Chondrocyte (in vitro differentiated cells): ENCODE measurements at regions not wholly inside any gene's neighbourhood (a gene's known extent, or its start where the extent isn't known, plus 50 kb on each side); places are given as distances from the start of the nearest gene placed in this dataset.

Experiments
- DNase-seq: peaks from one replicate; pipeline ENCODE4 v3.0.0; 2021; ENCODE audit warnings: mixed read lengths, low spot score
- H3K27ac Mint-ChIP-seq: one replicate; pipeline ENCODE4 v1.8.0; 2021; ENCODE audit warnings: mild to moderate bottlenecking, moderate library complexity, mixed read lengths; ENCODE audit not compliant: unreplicated experiment
- H3K27me3 Mint-ChIP-seq: 2 replicates; pipeline ENCODE4 v1.8.0; 2021; ENCODE audit warnings: low read depth, mixed read lengths
- H3K36me3 Mint-ChIP-seq: 2 replicates; pipeline ENCODE4 v1.8.0; 2021; ENCODE audit warnings: low read depth, mixed read lengths
- H3K4me1 Mint-ChIP-seq: 2 replicates; pipeline ENCODE4 v1.8.0; 2021; ENCODE audit warnings: low read depth, mild to moderate bottlenecking, mixed read lengths
- H3K4me3 Mint-ChIP-seq: one replicate; pipeline ENCODE4 v1.8.0; 2021; ENCODE audit warnings: mild to moderate bottlenecking, moderate library complexity, mixed read lengths; ENCODE audit not compliant: unreplicated experiment
- H3K9me3 Mint-ChIP-seq: 2 replicates; pipeline ENCODE4 v1.8.0; 2021; ENCODE audit warnings: low read depth, mixed read lengths
- CTCF ChIP-seq: fragments of 200-600 bp; sonication (generic); IDR thresholded peaks from 2 replicates; pipeline ENCODE4 v1.5.0; 2021; ENCODE audit warnings: antibody characterized with exemption, mild to moderate bottlenecking, moderate library complexity

GRCh38 chr5:60374409-60374808, 325.6 kb downstream of the DEPDC1B start:
- no peak for DNase-seq
- Mint-ChIP-seq H3K27me3 (no peaks in the 10 kb centered on the region), H3K36me3 (no peaks in the 10 kb centered on the region), H3K27ac (no peak overlapping the region), H3K9me3 (no peaks in the 10 kb centered on the region), H3K4me1 (peaks cover 12% of the 10 kb centered on the region), H3K4me3 (no peak overlapping the region)
- TF ChIP-seq CTCF: no peak

GRCh38 chr5:60372786-60373185, 327.2 kb downstream of the DEPDC1B start:
- no peak for DNase-seq
- no peak overlapping the region for H3K4me3 Mint-ChIP-seq
- no peak overlapping the region for H3K27ac Mint-ChIP-seq
- no peaks in the 10 kb centered on the region for H3K27me3 Mint-ChIP-seq
- H3K4me1 Mint-ChIP-seq: peaks cover 6% of the 10 kb centered on the region
- H3K9me3 Mint-ChIP-seq: no peaks in the 10 kb centered on the region
- no peak for TF ChIP-seq CTCF
- no peaks in the 10 kb centered on the region for H3K36me3 Mint-ChIP-seq

GRCh38 chr5:60371065-60371464, 328.9 kb downstream of the DEPDC1B start:
- peaks cover 20% of the 10 kb centered on the region for H3K4me1 Mint-ChIP-seq
- H3K27me3 Mint-ChIP-seq: no peaks in the 10 kb centered on the region
- no peaks in the 10 kb centered on the region for H3K36me3 Mint-ChIP-seq
- no peak for DNase-seq
- H3K9me3 Mint-ChIP-seq: no peaks in the 10 kb centered on the region
- no peak overlapping the region for H3K27ac Mint-ChIP-seq
- TF ChIP-seq CTCF: no peak
- H3K4me3 Mint-ChIP-seq: no peak overlapping the region

GRCh38 chr5:60370508-60370907, 329.5 kb downstream of the DEPDC1B start:
- H3K27me3 Mint-ChIP-seq: no peaks in the 10 kb centered on the region

GRCh38 chr5:60369391-60369790, 330.6 kb downstream of the DEPDC1B start:
- H3K27me3 Mint-ChIP-seq: no peaks in the 10 kb centered on the region
- no peaks in the 10 kb centered on the region for H3K36me3 Mint-ChIP-seq
- H3K9me3 Mint-ChIP-seq: no peaks in the 10 kb centered on the region
- no peak for TF ChIP-seq CTCF
- no peak overlapping the region for H3K27ac Mint-ChIP-seq
- DNase-seq: no peak
- peaks cover 30% of the 10 kb centered on the region for H3K4me1 Mint-ChIP-seq
- H3K4me3 Mint-ChIP-seq: no peak overlapping the region

More at GRCh38 chr5:60370508-60370907, 329.5 kb downstream of the DEPDC1B start:
- Mint-ChIP-seq H3K36me3 (no peaks in the 10 kb centered on the region), H3K9me3 (no peaks in the 10 kb centered on the region), H3K4me1 (peaks cover 21% of the 10 kb centered on the region), H3K27ac (no peak overlapping the region), H3K4me3 (no peak overlapping the region)
- no peak for TF ChIP-seq CTCF
- no peak for DNase-seq
